GM12865 (cell line): ENCODE measurements at regions not wholly inside any gene's neighbourhood (a gene's known extent, or its start where the extent isn't known, plus 50 kb on each side); places are given as distances from the start of the nearest gene placed in this dataset.

ENCODE experiments used
- DNase-seq: peaks from one replicate; pipeline ENCODE4 v3.0.0; 2010; ENCODE audit warnings: low read depth
- H3K4me3 ChIP-seq: 2 replicates; pipeline ENCODE4 v1.5.1; 2011; ENCODE audit warnings: mild to moderate bottlenecking, low read depth, low read length, control low read depth
- TF ChIP-seq, protein P1 (sequence below): IDR thresholded peaks from 2 replicates; pipeline ENCODE4 v1.5.1; 2011; ENCODE audit warnings: low read length, control low read depth, low read depth, inconsistent platforms; ENCODE audit not compliant: insufficient read depth; ENCODE audit errors: missing control alignments

DNA sequence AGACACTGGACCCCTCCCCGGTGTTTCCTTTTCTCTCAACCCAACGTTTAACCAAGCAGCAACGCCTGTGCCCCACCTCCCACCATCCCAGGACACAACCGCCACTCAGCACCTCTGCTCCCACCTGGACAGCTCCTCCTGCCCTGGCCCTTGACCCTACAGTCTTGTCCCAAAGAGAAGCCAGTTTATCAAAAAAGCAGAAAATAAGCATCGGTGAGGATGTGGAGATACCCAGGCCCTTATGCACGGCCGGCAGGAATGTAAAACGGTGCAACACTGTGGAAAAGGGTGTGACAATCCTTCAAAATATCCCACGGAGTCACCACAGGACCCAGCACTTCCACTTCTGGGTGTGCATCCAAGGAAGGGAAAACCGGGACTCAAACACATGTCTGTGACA is 176.2 kb upstream of the RNF32 start:
- TF ChIP-seq, protein P1, sequence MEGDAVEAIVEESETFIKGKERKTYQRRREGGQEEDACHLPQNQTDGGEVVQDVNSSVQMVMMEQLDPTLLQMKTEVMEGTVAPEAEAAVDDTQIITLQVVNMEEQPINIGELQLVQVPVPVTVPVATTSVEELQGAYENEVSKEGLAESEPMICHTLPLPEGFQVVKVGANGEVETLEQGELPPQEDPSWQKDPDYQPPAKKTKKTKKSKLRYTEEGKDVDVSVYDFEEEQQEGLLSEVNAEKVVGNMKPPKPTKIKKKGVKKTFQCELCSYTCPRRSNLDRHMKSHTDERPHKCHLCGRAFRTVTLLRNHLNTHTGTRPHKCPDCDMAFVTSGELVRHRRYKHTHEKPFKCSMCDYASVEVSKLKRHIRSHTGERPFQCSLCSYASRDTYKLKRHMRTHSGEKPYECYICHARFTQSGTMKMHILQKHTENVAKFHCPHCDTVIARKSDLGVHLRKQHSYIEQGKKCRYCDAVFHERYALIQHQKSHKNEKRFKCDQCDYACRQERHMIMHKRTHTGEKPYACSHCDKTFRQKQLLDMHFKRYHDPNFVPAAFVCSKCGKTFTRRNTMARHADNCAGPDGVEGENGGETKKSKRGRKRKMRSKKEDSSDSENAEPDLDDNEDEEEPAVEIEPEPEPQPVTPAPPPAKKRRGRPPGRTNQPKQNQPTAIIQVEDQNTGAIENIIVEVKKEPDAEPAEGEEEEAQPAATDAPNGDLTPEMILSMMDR, result no peak
- no peak for DNase-seq
- H3K4me3 ChIP-seq, result no peak overlapping the region

DNA sequence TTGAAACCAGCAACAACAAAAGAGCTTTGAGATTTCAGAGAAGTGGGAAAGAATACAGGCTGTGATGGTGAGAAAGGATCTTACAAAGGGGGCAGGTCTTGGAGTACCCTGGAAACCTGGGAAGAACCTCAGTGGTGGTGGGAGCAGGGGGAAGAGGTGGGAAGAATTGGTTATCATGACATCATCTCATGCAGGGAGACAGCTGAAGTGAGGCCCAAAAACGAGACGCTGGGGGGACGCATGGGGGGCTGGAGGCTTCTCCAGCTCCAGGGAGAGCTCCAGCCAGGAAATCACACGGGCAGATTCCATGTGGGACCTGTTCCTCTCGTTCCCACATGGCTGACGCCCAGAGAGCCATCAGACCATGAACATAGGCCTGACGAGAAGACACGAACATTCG is 177.3 kb upstream of the RNF32 start:
- H3K4me3 ChIP-seq, result no peak overlapping the region
- no peak for DNase-seq
- TF ChIP-seq, protein P1, result no peak

DNA sequence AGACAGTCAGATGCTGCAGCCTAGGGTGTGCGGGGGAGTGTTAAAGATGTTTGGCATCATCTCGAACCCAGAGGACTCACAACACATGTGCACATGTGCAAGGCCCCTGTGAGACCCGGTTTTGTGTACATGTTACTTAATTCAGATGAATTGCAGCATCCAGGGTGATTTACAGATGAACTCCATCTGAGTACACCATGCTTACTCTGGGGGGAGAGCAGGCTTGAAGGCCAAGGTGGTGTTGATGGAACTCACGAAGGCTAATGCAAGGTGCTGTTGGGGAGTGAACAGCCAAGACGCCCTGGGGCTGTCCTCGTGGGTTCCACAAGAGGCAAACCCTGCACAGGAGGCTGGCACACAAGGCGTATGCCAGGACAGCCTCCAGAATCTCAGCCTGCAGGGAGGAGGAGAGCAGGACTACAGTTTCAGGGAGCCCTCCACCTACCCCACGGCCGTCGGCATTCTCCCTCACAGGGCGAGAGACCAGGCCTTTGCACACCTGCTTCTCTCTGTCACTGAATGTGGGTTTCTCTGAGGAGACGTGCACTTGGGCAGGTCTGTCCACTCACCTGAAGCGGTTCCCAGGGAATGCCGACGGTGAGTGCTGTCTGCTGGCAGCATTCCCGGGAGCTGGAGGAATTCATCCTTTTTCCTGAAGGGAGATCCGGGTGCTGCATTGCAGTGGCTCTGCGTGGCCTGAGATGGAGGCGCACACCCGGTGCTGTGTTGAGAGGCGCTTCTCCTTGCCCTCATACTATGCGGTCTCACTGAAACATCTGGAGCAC is 178.5 kb upstream of the RNF32 start:
- no peak for DNase-seq
- H3K4me3 ChIP-seq, result no peak overlapping the region
- TF ChIP-seq, protein P1, result no peak

DNA sequence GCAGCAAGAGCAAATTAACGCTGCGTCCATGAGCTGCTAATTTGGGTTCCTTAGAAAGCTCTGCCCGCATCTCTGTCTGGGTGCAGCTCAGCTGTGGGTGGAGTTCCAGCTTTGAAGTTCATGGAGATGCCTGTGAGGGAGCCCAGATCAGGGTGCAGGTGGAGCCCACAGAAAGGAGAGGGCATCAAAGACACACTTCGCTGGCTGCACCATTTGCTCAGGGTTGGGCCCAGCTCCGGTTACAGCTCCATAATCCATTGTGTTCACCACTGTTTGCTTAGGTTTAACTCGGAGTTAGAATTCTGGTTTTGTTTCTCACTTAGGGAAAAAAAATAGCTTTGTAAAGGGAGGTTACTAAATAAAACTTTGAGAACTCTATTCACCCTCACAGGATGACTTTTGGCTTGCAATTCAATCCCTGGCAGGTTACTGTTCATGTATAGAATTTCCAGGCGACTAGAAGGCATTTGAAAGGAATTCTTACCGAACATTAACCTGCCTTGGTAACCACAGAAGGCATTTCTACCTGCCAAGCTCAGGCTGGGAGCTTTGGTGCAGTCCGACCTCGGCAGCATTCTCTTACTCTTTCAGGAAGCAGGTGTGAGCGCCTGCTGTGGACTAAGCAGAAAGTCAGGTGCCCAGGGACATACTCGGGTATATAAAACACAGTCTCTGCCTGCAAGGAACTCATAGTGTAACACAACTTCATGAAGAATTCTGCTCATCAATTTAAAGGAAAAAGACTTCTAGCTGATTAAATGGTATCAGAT is 179.5 kb upstream of the RNF32 start:
- H3K4me3 ChIP-seq, result no peak overlapping the region
- no peak for DNase-seq
- TF ChIP-seq, protein P1, result no peak

DNA sequence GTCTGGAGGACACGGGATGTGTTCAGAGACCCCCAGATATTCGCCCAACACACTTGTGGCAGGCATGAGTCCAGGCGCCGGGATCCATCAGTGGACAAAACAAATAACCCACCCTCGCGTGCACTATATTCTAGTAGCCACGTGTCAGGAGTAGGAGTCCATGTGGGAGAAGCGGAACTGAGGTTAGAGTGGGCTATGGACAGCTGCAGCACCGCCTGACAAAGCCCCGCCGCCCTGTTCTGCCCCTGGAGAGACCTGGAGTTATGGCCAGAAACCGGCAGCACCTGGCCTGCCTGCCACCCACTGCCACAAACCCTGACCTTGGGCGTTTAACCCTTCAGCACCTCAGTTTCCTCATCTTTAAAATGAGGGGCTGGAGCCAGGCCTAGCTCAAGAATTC is 181.0 kb upstream of the RNF32 start:
- no peak overlapping the region for H3K4me3 ChIP-seq
- no peak for DNase-seq
- TF ChIP-seq, protein P1, result no peak

DNA sequence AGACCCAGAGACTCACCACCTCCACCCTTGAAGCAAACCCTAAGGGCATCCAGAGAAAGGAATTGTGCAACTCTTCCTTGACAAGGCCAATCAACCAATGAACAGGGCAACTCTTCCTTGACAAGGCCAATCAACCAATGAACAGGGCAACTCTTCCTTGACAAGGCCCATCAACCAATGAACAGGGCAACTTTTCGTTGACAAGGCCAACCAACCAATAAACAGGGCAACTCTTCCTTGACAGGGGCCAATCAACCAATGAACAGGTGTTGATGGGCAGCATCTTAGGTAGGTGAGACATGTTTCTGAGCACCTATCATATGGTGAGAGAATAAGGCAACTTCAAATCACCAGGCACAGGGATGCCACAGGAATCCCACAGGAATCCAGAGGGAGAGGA is 181.5 kb upstream of the RNF32 start:
- no peak for DNase-seq
- TF ChIP-seq, protein P1, result no peak
- H3K4me3 ChIP-seq, result no peak overlapping the region
